ENCODE measurements at regions not wholly inside any gene's neighbourhood (a gene's known extent, or its start where the extent isn't known, plus 50 kb on each side); places are given as distances from the start of the nearest gene placed in this dataset.

GRCh38 chr1:195332102-195332501 lies 1276.1 kb downstream of the KCNT2 start:
- TF ChIP-seq, protein P1, sequence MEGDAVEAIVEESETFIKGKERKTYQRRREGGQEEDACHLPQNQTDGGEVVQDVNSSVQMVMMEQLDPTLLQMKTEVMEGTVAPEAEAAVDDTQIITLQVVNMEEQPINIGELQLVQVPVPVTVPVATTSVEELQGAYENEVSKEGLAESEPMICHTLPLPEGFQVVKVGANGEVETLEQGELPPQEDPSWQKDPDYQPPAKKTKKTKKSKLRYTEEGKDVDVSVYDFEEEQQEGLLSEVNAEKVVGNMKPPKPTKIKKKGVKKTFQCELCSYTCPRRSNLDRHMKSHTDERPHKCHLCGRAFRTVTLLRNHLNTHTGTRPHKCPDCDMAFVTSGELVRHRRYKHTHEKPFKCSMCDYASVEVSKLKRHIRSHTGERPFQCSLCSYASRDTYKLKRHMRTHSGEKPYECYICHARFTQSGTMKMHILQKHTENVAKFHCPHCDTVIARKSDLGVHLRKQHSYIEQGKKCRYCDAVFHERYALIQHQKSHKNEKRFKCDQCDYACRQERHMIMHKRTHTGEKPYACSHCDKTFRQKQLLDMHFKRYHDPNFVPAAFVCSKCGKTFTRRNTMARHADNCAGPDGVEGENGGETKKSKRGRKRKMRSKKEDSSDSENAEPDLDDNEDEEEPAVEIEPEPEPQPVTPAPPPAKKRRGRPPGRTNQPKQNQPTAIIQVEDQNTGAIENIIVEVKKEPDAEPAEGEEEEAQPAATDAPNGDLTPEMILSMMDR (IDR thresholded peaks at IDR 0.05; ENCODE audit: low read depth, low read length, poor library complexity, severe bottlenecking): no peak
- TF ChIP-seq EZH2phosphoT487 (IDR thresholded peaks at IDR 0.05; ENCODE audit: borderline replicate concordance, low read length): no peak
